ENCODE measurements at regions not wholly inside any gene's neighbourhood (a gene's known extent, or its start where the extent isn't known, plus 50 kb on each side); places are given as distances from the start of the nearest gene placed in this dataset.

DNA sequence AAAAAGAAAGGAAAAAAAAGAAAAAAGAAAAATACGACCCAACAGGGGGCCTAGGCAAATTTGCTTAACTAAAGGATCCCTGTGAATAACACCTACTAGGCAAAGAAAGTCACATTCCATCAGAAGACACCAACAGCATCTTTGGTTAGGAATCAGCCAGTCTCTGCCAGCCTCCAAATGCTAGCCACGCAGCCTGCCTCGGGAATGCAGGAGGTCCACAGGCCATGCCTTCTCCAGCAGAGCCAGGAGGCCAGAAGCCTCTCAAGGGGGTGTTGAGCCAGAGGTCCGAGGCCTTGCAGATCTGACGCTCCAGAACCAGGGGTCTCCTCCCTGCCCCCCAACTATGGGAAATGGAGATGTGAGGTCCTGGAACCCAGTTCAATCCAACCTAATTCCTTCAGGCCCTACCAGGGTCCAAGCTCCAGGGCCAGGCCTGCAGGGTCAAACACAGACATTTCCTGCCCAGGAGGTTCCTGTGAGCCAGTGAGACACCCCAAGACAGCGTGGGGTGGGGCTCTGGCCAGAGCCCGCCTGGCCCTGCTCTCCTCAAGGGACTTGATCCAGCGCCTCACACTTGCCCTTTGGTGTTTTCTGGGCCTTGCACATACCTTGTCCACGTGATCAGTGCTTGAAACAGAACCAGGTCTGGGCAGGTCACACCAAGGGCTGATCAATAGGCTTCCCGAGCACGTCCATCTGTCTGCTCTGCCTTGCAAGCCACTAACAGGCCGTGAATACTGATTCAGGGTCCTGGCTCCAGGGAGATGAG, 289.6 kb upstream of the ID2 start:
- TF ChIP-seq, protein P1, sequence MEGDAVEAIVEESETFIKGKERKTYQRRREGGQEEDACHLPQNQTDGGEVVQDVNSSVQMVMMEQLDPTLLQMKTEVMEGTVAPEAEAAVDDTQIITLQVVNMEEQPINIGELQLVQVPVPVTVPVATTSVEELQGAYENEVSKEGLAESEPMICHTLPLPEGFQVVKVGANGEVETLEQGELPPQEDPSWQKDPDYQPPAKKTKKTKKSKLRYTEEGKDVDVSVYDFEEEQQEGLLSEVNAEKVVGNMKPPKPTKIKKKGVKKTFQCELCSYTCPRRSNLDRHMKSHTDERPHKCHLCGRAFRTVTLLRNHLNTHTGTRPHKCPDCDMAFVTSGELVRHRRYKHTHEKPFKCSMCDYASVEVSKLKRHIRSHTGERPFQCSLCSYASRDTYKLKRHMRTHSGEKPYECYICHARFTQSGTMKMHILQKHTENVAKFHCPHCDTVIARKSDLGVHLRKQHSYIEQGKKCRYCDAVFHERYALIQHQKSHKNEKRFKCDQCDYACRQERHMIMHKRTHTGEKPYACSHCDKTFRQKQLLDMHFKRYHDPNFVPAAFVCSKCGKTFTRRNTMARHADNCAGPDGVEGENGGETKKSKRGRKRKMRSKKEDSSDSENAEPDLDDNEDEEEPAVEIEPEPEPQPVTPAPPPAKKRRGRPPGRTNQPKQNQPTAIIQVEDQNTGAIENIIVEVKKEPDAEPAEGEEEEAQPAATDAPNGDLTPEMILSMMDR (IDR thresholded peaks at IDR 0.05; ENCODE audit: low read depth, low read length, poor library complexity, severe bottlenecking) = no peak
- TF ChIP-seq EZH2phosphoT487 (IDR thresholded peaks at IDR 0.05; ENCODE audit: borderline replicate concordance, low read length) = no peak

All from DOHH2 (cell line).